Colon (tissue), 2 donors: ENCODE measurements at regions not wholly inside any gene's neighbourhood (a gene's known extent, or its start where the extent isn't known, plus 50 kb on each side); places are given as distances from the start of the nearest gene placed in this dataset.
"Not testable (repeated sequence)": the region's sequence is repeated elsewhere in the genome, so short reads cannot be mapped to it uniquely, and the experiment has no call there.

ENCODE experiments used
- FAIRE-seq: peaks from 2 replicates; lab custom pipeline; 2012; peaks lifted over from hg19 to GRCh38; lab: Jason Lieb, UNC
- donor health status: control.
- donor health status: control.

GRCh38 chr2:8432706-8433336 lies 249.0 kb upstream of the ID2 start:
- FAIRE-seq: no peak

GRCh38 chr2:8433390-8433789 lies 248.5 kb upstream of the ID2 start:
- FAIRE-seq: no peak

DNA sequence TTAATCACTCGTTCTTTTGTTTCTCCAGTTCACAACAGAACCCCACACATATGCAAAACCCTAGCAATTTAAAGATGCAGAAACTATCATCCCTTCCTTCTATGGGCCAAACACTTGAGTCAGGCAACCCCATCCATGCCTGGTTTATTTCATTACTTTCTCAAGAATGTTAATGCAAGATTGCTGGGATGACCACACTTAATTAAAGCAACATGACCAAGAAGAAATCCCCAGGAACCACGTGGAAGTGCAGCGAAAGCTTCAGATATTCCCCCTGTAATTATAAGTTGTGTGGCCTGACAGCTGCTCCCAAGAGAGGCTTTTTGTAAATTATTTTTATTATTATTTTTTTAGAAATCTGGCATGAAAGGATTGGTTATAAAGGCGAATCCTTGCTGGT lies 246.2 kb upstream of the ID2 start:
- no peak for FAIRE-seq

- no peak for FAIRE-seq
These were observed 245.3 kb upstream of the ID2 start for GRCh38 chr2:8436585-8436984.

DNA sequence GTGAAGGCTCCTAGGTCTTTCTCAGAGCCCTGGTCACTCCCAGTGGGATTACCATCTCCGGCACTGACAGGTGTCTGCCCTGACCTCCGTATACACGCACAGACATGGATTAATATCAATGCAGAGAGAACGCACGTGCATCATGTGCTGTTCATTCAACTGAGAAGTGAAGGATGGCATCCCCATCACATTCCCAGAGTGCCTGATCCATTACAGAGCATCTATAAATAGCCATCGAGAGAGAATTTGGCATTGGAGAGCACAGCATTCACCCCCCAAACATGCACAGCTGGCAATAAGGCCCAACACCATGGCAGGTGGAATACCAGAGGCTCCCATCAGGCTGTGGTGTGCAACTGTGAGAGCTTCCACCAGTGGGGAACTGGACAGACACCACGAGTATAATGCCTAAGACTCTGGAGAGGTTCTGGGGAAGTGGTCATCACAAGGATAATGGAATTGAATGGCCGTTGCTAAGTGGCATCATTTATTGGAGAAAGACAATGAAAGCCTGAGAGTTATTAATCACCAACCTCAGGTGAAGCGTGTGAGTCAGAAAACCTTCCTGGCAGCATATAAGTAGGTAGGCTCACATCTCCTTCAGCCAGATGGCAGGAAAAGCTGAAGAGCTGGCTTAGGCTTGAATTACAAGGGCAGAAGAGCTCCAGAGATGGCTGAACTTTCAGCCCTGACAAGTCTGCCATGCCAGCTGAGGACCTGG lies 244.5 kb upstream of the ID2 start:
- no peak for FAIRE-seq

DNA sequence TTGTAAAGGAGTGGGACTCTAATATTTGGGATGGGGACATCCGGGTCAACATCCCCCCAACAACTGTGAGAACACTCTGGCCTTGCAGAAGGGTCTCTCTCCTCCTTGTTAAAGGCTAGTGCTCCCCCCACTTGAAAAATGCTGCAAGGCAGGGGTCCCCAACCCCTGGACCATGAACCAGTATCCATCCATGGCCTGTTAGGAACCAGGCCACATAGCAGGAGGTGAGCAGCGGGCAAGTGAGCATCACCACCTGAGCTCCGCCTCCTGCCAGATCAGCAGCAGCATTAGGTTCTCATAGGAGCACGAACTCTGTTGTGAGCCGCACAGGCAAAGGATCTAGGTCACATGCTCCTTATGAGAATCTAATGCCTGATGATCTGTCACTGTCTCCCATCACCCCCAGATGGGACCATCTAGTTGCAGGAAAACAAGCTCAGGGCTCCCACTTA lies 243.9 kb upstream of the ID2 start:
- FAIRE-seq: no peak

DNA sequence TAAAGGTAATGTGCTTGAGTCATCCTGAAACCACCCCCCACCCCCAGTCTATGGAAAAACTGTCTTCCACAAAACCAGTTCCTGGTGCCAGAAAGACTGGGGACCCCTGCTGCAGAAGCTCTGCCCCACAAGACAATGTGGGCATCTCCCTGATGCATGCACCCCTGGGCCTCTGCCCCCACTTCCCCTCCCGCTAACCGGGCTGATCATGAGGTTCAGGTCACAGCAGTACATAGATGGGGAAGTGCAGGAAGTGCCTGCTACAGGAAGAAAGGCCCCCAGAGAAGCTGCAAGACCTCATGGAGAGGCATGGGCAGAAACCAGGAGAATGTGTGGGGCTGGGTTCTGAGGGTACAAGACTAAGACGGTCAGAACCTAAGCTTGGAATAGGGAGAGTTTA lies 243.4 kb upstream of the ID2 start:
- no peak for FAIRE-seq

DNA sequence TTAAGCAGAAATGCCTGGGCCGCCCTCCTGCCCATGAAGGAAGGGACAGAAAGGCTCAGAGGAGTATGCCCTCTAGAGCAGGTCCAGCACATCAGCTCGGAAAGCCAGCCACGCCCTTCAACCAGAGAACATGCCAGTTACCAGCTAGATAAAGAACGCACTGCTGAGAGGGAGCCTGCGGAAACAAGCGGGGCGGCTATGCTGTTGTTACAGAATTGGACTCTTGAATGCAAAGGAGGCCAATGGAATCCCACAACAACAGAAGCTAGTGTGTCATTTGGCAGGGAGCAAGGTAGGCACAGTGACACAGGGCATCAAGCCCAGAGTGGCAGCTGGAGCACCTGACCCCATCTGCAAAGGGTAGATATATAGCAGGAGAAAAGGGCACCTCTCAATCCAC lies 242.9 kb upstream of the ID2 start:
- no peak for FAIRE-seq

DNA sequence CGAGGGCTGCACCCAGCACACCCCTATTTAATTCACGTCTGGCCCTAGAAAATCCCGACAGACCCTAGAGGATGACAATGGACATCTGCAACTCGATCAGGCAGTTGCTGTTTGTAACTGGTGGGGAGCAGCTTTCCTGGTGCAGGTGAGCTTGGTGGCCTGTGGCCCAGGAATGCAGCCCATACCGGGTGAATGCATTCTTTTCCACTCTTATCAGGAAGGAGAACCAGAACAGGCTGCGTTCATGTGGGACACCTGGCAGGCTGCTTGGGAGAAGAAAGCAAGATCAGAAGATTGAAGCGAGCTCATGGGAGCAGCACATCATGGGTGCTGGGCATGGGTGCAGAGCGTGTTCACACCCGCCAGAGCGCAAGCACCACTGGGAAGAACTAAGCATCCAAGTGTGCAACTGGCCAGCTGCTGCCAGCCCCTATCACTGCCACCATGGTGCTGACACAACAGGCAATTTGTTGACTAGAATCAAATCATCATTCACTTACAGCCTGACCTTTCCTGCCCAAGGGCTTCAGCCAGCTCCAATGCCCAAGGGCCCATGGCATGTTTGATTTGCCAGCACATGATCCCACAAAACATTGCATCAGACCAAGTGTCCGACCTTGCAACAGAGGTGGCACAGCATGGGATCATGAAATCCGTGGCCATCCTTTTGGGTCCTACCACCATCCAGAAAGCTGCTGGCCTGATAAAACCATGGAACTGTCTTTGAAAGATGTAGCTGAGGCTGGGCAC lies 241.7 kb upstream of the ID2 start:
- no peak for FAIRE-seq

DNA sequence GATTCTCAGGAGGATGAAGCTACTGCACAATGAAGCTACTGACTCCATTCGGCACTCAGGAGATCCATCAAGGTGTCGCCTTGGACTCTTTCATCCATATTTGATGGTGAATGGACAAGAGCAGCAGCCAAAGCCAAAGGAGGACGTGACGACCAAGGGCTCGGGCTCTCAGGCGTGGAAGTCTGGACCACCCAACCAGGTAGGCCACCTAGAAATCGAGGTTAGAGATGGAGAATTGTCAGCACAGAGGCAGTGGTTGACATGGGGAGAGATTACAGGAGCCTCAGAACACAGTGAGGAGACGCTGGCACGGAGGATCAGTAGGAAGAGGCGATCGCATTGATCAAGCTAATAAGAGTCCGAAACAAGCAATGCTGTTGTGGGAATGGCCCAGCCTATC lies 240.5 kb upstream of the ID2 start:
- no peak for FAIRE-seq

- no peak for FAIRE-seq
These were observed 239.9 kb upstream of the ID2 start for GRCh38 chr2:8441986-8442385.

DNA sequence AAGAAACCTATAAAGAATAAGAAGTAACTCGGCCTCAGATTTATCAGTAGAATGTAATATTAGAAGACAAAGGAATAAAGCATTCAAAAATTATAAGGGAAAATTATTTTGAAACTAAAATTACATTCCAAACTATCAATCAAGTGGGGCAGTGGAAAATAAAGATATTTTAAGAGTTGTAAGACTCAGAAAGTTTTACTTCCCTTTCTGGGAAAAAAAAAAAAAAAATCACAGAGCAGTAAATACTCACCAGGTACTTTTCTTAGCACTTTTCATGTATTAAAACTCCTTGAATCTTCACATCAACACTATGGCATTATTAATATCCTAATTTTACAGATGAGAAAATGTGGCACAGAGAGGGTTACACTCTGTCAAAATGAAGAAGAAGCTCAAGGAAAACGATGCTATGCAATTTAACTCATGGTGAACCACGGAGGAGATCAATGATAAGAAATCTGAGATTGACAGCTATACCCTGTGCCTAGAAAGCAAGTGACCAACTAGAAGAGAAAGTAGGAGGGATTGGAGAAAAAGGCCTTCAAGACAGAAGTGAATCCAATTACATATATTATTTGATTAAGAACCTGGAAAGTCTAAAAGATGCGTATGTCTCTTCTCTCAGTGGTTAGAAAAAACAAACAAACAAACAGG lies 238.9 kb upstream of the ID2 start:
- FAIRE-seq: no peak

DNA sequence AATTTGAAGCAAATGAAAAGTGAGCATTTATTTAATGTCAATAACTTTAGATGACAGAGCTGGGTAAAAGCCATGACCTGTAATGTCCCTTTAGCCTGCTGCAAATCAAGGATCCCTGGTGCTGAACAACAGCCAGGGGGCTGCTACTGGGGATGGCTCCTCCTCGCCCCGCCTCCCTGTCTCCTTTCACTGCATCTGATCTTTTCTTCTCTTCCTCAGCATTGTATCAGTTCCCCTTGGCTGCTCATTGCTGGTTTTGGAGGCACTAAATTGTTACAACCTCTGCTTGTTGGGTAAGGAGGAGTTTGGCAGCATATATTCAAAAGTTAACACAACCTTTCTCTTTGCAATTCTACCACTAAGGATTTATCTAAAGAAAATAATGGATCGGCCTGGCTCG lies 236.3 kb upstream of the ID2 start:
- no peak for FAIRE-seq

- FAIRE-seq: not testable (repeated sequence)
These were observed 235.1 kb upstream of the ID2 start for GRCh38 chr2:8446751-8447150.

DNA sequence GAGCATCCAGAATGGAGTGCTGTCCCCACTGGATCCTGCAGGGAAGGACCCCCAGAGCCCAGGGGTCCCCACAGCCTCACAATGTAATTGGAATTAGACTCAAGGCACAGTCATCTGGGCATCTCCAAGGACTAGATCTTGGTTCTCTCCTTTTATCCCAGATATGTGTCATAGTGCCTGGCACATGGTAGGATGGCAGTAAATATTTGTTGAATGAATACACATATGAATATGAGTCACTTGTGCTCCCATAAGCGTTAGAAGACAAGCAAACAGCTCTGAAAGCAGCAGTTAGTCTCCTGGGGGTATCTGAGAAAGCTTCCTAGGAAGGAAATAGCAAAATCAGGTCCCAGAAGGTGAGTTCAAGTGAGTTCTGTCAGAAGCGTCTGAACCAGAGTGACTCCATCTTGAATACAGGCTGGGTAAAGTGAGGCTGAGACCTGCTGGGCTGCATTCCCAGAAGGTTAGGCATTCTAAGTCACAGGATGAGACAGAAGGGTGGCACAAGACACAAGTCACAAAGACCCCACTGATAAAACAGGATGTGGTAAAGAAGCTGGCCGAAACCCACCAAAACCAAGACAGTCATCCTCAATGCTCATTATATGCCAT lies 234.1 kb upstream of the ID2 start:
- FAIRE-seq: no peak

- no peak for FAIRE-seq
These were observed 232.9 kb upstream of the ID2 start for GRCh38 chr2:8448824-8449556.

- no peak for FAIRE-seq
These were observed 230.6 kb upstream of the ID2 start for GRCh38 chr2:8451273-8451672.

GRCh38 chr2:8452296-8452695 lies 229.6 kb upstream of the ID2 start:
- no peak for FAIRE-seq

- FAIRE-seq: no peak
These were observed 228.6 kb upstream of the ID2 start for GRCh38 chr2:8452979-8453903.

DNA sequence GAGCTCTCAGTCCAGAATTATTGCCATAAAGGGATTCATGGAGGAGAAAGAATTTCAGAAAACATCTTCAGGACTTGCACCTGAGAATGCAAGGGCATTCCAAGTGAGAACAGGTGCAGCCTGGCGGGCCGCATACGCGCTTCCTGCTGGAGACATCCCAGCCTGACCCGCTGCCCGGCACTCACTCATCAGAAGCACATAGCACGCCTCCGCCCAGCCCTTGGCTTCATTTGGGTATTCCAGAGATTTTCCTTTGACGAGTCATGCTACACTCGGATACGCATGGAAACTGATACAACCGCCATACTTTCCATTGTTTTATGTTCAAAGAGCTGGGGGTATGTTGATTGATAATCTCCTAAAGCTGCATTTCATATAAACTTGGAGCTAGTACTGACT lies 228.0 kb upstream of the ID2 start:
- no peak for FAIRE-seq

- no peak for FAIRE-seq
These were observed 227.1 kb upstream of the ID2 start for GRCh38 chr2:8454797-8455196.
